Fibroblast of skin of left quadriceps (primary cell): ENCODE measurements at regions not wholly inside any gene's neighbourhood (a gene's known extent, or its start where the extent isn't known, plus 50 kb on each side); places are given as distances from the start of the nearest gene placed in this dataset.
"Not testable (repeated sequence)": the region's sequence is repeated elsewhere in the genome, so short reads cannot be mapped to it uniquely, and the experiment has no call there.

Experiments
- DNase-seq, 2 experiments: peaks; one replicate each; pipeline ENCODE4 v3.0.0-alpha.2; 2013; ENCODE audit warnings: low read depth in 2 of 2

DNA sequence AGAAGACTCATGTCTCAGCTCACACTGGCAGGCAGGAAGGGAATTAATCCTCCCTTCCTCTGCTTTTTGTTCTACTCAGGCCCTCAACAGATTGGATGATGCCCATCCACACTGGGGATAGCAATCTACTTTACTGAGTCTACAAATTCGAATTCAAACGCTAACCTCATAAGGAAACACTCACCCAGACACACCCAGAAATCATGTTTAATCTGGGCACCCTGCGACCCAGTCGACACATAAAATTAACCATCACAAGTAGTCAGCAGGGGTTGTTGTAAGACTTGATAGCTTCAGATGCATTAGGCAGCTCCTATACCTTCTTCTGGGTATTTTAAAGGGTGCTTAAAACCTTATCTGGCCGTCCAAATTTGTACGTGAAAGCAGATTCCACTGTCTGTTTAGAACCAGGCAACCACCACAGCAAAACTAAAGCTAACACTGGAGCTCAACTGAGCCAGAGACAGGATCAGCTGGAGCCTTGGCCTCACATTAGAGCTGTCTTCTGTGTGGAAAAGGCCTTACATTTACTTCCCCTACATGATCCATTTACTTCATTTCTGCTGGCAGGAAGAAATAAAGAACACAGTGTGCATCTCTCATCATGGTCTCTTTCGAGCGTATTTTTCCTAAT lies 407.3 kb upstream of the PPP2R3A start:
- no peak for DNase-seq

- DNase-seq, result peak in 1 of 2 experiments; percentile 1
Measured at GRCh38 chr3:135558906-135559305, 406.6 kb upstream of the PPP2R3A start.

- DNase-seq, result no peak
Measured at GRCh38 chr3:135559802-135560201, 405.7 kb upstream of the PPP2R3A start.

GRCh38 chr3:135560847-135561246 lies 404.7 kb upstream of the PPP2R3A start:
- no peak for DNase-seq

DNA sequence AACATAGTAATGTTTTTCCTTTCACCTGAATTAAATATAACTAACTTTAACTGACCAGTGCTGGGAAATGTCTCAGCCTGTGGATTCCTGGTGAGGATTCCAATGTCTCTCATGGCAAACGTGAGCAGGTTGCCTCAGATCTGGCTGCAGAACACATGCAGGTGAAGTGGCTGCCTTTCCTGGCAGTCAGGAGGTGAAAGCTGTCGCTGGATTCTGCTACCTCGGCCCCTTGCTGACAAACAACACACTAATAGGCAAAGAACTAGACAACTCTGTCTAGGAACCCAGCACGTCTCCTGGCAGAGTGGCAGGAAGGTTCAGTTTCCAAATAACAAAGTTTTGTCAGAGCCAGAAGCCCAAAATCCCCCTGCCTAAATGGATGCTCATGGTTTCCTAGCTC lies 400.8 kb upstream of the PPP2R3A start:
- no peak for DNase-seq

- peak in 1 of 2 experiments; percentile 3 for DNase-seq
Measured at GRCh38 chr3:135565546-135565945, 400.0 kb upstream of the PPP2R3A start.

- no peak for DNase-seq
Measured at GRCh38 chr3:135567223-135567622, 398.3 kb upstream of the PPP2R3A start.

DNA sequence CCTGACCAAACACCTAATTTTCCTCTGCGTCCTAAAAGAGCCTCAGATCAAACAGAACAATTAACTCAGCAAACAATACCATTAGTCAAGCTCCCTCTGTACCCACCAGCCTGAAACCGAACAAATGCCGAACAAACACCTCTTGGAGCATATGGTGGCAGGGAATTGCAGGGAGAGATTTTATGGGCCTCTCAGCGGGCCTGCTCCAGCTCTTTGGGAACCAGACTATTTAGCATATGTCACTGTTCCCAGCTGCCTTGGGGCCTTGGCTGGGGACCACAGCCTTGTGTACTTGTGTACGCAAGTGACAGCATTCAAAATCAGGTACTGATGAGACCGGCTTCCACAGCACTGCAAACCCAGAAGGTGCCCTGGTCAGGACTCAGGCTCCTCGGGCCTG lies 388.8 kb upstream of the PPP2R3A start:
- DNase-seq, result no peak

- DNase-seq, result no peak
Measured at GRCh38 chr3:135581806-135582205, 383.7 kb upstream of the PPP2R3A start.

- no peak for DNase-seq
Measured at GRCh38 chr3:135582800-135583199, 382.7 kb upstream of the PPP2R3A start.

DNA sequence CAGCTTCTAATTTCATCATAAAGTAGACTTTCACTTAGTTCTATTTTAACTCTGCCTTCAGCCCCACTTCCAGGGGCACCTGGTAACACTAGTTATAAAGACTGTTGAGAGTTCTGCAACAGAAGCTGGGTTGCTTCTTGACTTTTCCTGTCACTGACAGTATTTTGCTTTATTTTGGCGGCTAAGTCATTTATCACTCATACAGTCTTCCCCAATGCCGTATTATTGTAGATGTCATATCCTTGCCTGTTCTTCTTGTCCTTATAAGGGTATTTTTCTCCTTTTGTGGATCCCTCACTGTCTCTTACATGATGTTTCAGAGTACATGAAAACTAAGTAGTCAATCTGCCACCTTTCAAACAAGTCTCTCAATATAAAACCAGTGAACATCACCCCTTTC lies 369.0 kb upstream of the PPP2R3A start:
- DNase-seq, result no peak

GRCh38 chr3:135597855-135598254 lies 367.7 kb upstream of the PPP2R3A start:
- DNase-seq, result no peak

DNA sequence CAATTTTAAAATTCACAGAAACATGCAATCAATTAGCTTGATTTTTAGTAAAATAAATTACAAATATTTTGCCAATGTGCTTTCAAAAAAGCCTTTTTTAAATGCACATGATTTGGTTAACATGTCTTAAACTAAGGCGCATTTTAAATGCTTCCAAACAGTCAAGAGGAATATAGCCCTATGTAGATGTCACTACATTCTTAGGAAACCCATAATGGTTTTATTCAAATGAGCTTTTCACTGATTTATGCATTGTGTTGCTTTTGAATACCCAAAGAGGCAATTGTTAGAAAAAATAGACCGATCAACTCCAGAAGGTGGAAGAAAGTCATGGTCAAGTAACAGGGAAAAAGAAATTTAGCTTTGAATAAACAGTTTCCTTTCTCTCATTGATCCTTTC lies 366.9 kb upstream of the PPP2R3A start:
- DNase-seq, result no peak

GRCh38 chr3:135604512-135604911 lies 361.0 kb upstream of the PPP2R3A start:
- not testable (repeated sequence) for DNase-seq

GRCh38 chr3:135618123-135618522 lies 347.4 kb upstream of the PPP2R3A start:
- no peak for DNase-seq

- DNase-seq, result no peak
Measured at GRCh38 chr3:135621184-135621920, 344.2 kb upstream of the PPP2R3A start.

- no peak for DNase-seq
Measured at GRCh38 chr3:135622215-135622614, 343.3 kb upstream of the PPP2R3A start.

DNA sequence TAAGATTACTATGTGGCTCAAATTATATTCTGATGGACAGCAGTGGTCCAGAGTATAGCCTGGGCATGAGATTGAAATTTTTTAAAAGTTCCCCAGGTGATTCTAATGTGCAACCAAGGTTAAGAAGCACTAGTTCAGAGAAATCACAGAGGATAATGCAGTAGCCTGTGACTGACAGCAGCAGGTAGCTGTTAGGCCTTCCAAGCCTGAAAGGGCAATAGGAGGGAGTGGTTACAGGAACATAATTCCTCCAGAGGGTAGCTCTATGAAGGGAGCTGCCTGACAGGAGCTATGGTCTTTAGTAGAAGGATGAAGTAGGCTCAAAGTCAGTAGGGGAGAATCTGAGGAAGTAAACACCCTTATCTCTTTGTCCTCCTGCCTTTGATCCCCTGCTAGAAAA lies 342.9 kb upstream of the PPP2R3A start:
- no peak for DNase-seq

DNA sequence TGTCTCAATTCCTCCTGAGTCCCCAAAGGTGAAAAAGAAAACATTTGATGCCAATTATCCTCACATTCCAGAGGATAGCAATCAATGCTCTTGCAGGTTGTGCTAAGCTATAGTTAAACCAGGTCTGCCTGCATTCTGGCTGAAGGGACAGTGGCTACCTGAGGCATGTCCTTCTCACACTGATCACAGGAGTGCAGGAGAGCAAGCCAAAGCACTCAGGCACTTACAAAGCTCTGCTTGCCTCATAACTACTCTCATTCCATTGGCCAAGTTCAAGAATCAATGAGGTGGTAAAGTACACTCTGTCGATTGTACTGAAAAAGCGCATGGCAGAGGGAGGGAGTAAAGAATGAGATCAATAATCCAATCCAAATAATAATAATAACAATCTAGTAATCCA lies 342.0 kb upstream of the PPP2R3A start:
- DNase-seq, result no peak

- DNase-seq, result no peak
Measured at GRCh38 chr3:135627057-135627456, 338.5 kb upstream of the PPP2R3A start.

DNA sequence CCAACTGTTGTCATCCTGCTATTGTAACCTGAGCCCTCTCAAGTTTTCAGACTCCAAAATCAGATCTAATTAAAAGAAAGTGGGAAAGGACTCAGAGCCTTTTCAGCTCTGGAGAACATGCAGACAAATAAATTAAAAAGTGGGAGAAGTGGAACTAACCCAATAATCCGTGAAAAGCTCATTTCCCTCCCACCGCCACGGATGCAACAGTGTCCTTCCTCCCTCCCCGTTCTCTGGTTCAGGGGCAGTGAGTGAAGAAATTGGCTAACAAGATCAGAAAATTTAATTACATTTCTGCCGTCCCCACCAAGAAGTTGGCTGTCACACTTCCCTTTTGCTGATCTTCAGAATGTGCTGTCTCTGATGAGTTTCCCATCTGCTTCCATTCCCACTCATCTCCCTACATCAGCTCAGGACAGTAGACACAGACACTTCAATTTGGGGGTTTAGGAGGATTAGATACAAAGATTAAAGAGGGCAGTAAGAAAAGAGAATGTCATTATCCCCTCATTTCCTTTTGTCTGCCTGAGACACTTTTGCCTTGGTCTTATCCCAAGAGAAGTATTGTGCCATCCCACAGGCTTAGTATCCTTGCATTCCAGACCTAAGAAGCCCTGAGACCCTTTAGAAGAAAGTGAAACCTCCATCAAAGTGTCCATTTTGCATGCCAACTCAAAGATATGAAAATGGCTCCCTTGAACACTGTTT lies 335.7 kb upstream of the PPP2R3A start:
- DNase-seq, result no peak

GRCh38 chr3:135632556-135633065 lies 332.9 kb upstream of the PPP2R3A start:
- DNase-seq, result no peak

GRCh38 chr3:135633078-135633477 lies 332.4 kb upstream of the PPP2R3A start:
- no peak for DNase-seq
